HepG2 (cell line): ENCODE measurements at regions not wholly inside any gene's neighbourhood (a gene's known extent, or its start where the extent isn't known, plus 50 kb on each side); places are given as distances from the start of the nearest gene placed in this dataset.

ENCODE experiments used
- CTCF ChIP-seq: sonication (generic); formaldehyde crosslinking; IDR thresholded peaks from 2 replicates; pipeline ENCODE4 v1.5.0; 2020; ENCODE audit warnings: mild to moderate bottlenecking, missing genetic modification reagents, moderate library complexity
- HBP1 ChIP-seq: IDR thresholded peaks from 2 replicates; pipeline ENCODE4 v1.6.1; 2016; ENCODE audit warnings: low read depth, control low read depth
- HNRNPUL1 ChIP-seq: fragments of 200-400 bp; formaldehyde crosslinking; IDR thresholded peaks from 2 replicates; pipeline ENCODE4 v1.6.1; 2017; ENCODE audit warnings: low read depth, mild to moderate bottlenecking, low read length, moderate library complexity
- MAX ChIP-seq: IDR thresholded peaks from 2 replicates; pipeline ENCODE4 v1.6.1; 2012; ENCODE audit warnings: inconsistent platforms
- RFX5 ChIP-seq: IDR thresholded peaks from 2 replicates; pipeline ENCODE4 v1.6.1; 2011; ENCODE audit warnings: low read depth, low read length, improper control_type of control experiment
- TBL1XR1 ChIP-seq: fragments of 150-350 bp; IDR thresholded peaks from 2 replicates; pipeline ENCODE4 v1.6.1; 2014; ENCODE audit warnings: borderline replicate concordance, low read length; ENCODE audit not compliant: partially characterized antibody
- ZNF776 ChIP-seq: sonication (generic); formaldehyde crosslinking; IDR thresholded peaks from 2 replicates; pipeline ENCODE4 v1.4.0; 2020; ENCODE audit warnings: mild to moderate bottlenecking, missing genetic modification reagents

GRCh38 chrX:13094828-13095341 lies 50.5 kb upstream of the FAM9C start:
- TF ChIP-seq CTCF (no peak), MAX (no peak), HBP1 (no peak), ZNF776 (CRISPR knock-in tag) (no peak), RFX5 (no peak), HNRNPUL1 (no peak), TBL1XR1 (no peak)
